ENCODE measurements at regions not wholly inside any gene's neighbourhood (a gene's known extent, or its start where the extent isn't known, plus 50 kb on each side); places are given as distances from the start of the nearest gene placed in this dataset.
"Not testable (repeated sequence)": the region's sequence is repeated elsewhere in the genome, so short reads cannot be mapped to it uniquely, and the experiment has no call there.

DNA sequence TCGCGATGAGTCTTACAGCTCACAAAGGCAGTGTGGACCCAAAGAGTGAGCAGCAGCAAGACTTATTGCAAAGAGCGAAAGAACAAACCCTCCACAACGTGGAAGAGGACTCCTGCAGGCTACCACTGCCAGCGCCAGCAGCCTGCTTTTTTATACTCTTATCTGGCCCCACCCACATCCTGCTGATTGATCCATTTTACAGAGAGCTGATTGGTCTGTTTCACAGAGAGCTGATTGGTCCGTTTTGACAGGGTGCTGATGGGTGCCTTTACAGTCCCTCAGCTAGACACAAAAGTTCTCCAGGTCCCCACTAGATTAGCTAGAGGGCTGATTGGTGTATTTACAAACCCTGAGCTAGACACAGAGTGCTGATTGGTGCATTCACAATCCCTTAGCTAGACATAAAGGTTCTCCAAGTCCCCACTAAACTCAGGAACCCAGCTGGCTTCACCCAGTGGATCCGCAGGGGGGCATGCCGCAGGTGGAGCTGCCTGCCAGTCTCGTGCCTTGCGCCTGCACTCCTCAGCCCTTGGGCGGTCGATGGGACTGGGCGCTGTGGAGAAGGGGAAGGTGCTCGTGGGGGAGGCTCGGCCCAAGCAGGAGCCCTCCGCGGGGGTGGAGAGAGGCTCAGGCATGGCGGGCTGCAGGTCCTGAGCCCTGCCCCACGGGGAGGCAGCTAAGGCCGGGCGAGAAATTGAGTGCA lies 75.7 kb downstream of the QDPR start:
- TF ChIP-seq EZH2 (IDR thresholded peaks at IDR 0.05; ENCODE audit: low read length, missing control alignments): not testable (repeated sequence)
- TF ChIP-seq, protein P1, sequence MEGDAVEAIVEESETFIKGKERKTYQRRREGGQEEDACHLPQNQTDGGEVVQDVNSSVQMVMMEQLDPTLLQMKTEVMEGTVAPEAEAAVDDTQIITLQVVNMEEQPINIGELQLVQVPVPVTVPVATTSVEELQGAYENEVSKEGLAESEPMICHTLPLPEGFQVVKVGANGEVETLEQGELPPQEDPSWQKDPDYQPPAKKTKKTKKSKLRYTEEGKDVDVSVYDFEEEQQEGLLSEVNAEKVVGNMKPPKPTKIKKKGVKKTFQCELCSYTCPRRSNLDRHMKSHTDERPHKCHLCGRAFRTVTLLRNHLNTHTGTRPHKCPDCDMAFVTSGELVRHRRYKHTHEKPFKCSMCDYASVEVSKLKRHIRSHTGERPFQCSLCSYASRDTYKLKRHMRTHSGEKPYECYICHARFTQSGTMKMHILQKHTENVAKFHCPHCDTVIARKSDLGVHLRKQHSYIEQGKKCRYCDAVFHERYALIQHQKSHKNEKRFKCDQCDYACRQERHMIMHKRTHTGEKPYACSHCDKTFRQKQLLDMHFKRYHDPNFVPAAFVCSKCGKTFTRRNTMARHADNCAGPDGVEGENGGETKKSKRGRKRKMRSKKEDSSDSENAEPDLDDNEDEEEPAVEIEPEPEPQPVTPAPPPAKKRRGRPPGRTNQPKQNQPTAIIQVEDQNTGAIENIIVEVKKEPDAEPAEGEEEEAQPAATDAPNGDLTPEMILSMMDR (conservative IDR thresholded peaks at IDR 0.05 in 1 of 2, IDR thresholded peaks at IDR 0.05 in 1 of 2; ENCODE audit: low read depth in 1 of 2, low read length in 2 of 2): not testable (repeated sequence)
